ENCODE measurements at regions not wholly inside any gene's neighbourhood (a gene's known extent, or its start where the extent isn't known, plus 50 kb on each side); places are given as distances from the start of the nearest gene placed in this dataset.

DNA sequence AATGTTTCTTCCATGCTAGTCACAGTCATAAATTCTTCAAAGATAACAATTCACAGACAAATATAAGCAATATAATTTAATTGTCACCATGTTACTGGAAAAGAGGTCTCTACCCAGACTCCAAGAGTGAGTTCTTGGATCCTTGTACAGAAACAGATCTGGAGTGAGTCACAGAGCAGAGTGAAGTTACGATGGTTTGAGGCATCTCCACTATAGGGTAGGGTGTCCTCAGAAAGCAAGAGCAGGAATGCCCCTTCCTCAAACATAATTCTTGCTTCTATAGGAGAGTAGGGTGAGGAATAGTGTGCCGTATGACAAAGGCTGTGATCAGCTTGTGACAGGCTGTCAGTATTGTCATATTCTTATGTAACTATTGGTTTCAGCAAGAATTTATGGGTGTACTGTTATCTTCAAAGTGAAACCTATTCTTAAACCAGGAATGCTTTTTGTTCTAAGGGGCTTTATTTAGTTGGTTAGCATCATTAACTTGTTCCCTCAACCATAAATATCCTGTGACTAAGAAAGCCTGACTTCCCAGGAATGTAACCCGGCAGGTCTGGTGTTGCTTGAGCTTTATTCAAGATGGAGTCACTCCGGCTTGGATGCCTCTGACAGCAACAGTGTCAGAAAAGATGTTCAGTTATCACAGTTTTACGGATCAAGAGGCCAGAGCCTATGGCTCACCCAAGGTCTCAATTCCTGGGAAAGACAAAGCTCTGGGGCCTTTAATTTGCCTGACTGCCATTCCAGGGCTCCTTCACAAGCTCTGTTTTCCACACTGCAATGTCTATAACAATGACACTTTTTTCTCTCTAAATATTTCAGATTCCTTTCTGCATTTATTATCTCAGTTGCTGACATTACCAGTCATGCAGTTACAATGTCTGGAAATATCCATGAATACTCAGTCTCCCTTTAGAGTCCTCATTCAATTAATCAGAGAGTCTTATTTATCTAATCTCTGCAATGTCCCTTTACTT is 298.6 kb downstream of the C6orf118 start:
- no peak for TF ChIP-seq POLR2A (IDR thresholded peaks at IDR 0.05; ENCODE audit: low read depth, low read length)
- TF ChIP-seq, protein P1, sequence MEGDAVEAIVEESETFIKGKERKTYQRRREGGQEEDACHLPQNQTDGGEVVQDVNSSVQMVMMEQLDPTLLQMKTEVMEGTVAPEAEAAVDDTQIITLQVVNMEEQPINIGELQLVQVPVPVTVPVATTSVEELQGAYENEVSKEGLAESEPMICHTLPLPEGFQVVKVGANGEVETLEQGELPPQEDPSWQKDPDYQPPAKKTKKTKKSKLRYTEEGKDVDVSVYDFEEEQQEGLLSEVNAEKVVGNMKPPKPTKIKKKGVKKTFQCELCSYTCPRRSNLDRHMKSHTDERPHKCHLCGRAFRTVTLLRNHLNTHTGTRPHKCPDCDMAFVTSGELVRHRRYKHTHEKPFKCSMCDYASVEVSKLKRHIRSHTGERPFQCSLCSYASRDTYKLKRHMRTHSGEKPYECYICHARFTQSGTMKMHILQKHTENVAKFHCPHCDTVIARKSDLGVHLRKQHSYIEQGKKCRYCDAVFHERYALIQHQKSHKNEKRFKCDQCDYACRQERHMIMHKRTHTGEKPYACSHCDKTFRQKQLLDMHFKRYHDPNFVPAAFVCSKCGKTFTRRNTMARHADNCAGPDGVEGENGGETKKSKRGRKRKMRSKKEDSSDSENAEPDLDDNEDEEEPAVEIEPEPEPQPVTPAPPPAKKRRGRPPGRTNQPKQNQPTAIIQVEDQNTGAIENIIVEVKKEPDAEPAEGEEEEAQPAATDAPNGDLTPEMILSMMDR (conservative IDR thresholded peaks at IDR 0.05; ENCODE audit: low read depth, low read length): no peak
- TF ChIP-seq MXI1 (IDR thresholded peaks at IDR 0.05; ENCODE audit: borderline replicate concordance, low read depth, low read length): no peak
- TF ChIP-seq RAD21 (IDR thresholded peaks at IDR 0.05; ENCODE audit: low read length): no peak
- no peak for TF ChIP-seq SMC3 (IDR thresholded peaks at IDR 0.05; ENCODE audit: low read depth, low read length)
- TF ChIP-seq, protein P2, sequence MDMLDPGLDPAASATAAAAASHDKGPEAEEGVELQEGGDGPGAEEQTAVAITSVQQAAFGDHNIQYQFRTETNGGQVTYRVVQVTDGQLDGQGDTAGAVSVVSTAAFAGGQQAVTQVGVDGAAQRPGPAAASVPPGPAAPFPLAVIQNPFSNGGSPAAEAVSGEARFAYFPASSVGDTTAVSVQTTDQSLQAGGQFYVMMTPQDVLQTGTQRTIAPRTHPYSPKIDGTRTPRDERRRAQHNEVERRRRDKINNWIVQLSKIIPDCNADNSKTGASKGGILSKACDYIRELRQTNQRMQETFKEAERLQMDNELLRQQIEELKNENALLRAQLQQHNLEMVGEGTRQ (IDR thresholded peaks at IDR 0.05; ENCODE audit: low read depth, low read length): no peak
- TF ChIP-seq RFX5 (IDR thresholded peaks at IDR 0.05; ENCODE audit: low read depth, low read length): no peak
- TF ChIP-seq MAFK (IDR thresholded peaks at IDR 0.05; ENCODE audit: low read depth, low read length): no peak

All from IMR-90 (cell line).